Fibroblast of the aortic adventitia (primary cell): ENCODE measurements at regions not wholly inside any gene's neighbourhood (a gene's known extent, or its start where the extent isn't known, plus 50 kb on each side); places are given as distances from the start of the nearest gene placed in this dataset.

Source experiments
- DNase-seq: peaks from one replicate; pipeline ENCODE4 v3.0.0-alpha.2; 2010; ENCODE audit warnings: low read depth
- H3K4me3 ChIP-seq: 2 replicates; pipeline ENCODE4 v1.5.1; 2011; ENCODE audit warnings: low read depth, mild to moderate bottlenecking, control low read depth, low read length, moderate library complexity
- TF ChIP-seq, protein P1 (sequence below): IDR thresholded peaks from 2 replicates; pipeline ENCODE4 v1.5.1; 2011; ENCODE audit warnings: mild to moderate bottlenecking, low read length, control low read depth, inconsistent platforms; ENCODE audit not compliant: insufficient read depth

DNA sequence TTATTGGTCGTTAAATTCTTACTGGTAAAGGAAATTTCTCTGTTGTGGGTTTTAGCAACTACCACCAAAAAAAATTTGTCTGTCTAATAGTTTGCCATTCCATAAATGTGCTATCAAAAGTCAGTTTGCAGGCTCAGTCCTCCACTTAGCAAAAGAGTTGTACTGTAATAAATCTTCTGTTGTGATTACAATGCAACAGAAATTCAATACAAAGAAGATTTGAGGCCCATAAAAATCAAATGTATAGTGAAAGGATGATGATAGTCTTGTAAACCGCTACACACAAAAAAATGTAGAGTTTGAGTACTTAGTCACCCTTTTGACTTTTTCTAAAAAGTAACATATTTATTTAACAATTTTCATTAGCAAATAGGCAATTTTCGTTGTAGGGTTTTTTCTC, 251.7 kb downstream of the VGLL3 start:
- TF ChIP-seq, protein P1, sequence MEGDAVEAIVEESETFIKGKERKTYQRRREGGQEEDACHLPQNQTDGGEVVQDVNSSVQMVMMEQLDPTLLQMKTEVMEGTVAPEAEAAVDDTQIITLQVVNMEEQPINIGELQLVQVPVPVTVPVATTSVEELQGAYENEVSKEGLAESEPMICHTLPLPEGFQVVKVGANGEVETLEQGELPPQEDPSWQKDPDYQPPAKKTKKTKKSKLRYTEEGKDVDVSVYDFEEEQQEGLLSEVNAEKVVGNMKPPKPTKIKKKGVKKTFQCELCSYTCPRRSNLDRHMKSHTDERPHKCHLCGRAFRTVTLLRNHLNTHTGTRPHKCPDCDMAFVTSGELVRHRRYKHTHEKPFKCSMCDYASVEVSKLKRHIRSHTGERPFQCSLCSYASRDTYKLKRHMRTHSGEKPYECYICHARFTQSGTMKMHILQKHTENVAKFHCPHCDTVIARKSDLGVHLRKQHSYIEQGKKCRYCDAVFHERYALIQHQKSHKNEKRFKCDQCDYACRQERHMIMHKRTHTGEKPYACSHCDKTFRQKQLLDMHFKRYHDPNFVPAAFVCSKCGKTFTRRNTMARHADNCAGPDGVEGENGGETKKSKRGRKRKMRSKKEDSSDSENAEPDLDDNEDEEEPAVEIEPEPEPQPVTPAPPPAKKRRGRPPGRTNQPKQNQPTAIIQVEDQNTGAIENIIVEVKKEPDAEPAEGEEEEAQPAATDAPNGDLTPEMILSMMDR = no peak
- DNase-seq = no peak
- H3K4me3 ChIP-seq = no peak overlapping the region

DNA sequence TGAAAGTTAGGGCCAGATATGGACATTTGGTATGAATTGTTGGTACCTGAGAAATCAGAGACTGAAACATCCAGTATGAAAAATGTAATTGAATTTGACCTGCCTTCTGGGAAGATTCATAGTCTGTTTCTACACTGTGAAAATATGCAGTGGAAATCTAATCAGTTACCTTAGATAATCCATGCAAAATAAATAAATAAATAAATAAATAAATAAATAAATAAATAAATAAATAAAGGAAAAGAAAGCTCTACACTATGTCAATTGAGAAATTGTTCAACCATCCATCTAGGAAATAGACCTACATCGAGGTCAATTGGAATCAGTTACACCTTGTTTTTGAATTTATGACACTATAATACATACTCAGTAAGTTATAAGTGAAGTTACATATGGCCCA, 252.3 kb downstream of the VGLL3 start:
- TF ChIP-seq, protein P1 = no peak
- H3K4me3 ChIP-seq = no peak overlapping the region
- no peak for DNase-seq

DNA sequence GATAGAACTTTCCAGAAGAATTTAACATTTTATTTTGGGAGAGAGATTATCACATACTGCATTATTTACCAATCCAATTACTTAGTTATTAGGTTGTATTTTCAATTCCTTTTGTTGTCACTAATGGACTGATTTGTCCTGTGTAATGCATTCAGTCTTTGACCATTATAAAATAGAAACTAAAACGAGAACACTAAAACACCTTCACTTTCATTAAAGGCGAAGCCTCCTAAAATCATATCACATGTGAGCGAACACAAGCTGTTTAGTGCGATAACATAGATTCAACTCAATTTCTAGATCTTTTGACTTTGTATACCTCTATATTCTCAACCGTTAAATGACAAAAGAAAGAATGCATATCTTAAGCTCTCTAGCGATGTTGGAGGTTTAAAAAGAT, 253.4 kb downstream of the VGLL3 start:
- no peak overlapping the region for H3K4me3 ChIP-seq
- DNase-seq = no peak
- TF ChIP-seq, protein P1 = no peak

DNA sequence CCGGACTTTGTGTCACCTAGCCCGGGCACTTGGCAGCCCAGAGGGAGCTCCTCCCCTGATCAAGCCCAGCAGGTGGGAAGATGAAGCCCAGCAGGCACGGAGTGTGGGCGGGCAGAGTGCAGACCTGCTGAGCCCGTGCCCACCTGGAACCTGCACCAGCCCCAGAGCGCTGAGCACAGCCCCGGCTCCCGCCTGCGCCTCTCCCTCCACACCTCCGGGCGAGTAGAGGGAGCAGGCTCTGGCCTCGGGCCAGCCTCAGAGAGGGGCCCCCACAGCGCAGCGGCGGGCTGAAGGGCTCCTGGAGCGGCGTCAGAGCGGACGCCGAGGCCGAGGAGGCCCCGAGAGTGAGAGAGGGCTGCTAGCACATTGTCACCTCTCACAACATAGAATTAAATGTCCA, 257.7 kb downstream of the VGLL3 start:
- TF ChIP-seq, protein P1 = no peak
- DNase-seq = no peak
- H3K4me3 ChIP-seq = no peak overlapping the region

DNA sequence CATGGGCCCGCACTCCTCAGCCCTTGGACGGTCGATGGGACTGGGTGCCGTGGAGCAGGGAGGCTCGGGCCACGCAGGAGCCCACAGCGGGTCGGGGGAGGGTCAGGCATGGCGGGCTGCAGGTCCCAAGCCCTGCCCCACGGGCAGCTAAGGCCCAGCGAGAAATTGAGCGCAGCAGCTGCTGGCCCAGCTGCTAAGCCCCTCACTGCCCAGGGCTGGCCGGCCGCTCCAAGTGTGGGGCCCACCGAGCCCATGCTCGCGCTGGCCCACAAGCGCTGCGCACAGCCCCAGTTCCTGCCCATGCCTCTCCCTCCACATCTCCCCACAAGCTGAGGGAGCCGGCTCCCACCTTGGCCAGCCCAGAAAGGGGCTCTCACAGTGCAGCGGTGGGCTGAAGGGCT, 259.4 kb downstream of the VGLL3 start:
- DNase-seq = no peak
- TF ChIP-seq, protein P1 = no peak
- no peak overlapping the region for H3K4me3 ChIP-seq

DNA sequence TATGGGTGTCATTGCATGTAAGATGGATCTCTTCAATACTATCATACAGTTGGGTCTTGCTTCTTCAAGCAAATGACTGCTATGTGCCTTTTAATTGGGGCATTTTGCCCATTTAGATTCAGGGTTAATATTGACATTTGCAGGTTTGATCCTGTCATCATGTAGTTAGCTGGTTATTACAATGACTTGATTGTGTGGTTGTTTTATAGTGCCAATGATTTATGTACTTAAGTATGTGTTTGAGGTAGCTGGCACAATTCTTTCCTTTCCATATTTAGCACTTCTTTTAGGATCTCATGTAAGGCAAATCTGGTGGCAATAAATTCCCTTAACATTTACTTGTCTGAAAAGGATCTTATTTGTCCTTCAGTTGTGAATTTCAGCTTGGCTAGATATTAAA, 267.5 kb downstream of the VGLL3 start:
- DNase-seq = no peak

DNA sequence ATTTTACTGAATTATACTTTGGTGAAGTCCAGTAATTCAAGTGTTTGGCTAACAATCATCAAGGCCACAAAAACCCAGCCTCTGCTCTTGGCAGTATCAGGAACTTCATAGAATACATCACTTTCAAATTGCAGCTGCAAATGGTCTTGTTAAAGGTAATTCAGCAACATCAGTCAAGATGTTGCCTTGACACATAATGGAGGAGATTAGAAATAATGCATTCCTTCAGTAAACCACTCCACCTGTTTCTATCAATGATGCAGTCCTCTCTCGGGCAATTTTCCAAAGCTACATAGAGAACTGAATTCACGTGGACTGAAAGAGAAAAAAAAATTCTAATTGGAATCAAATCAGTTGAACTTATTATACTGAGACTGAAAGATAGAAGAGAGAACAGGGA, 279.3 kb downstream of the VGLL3 start:
- TF ChIP-seq, protein P1 = no peak
- no peak overlapping the region for H3K4me3 ChIP-seq
- no peak for DNase-seq

More for the DNA sequence above, 267.5 kb downstream of the VGLL3 start:
- TF ChIP-seq, protein P1 = no peak
- no peak overlapping the region for H3K4me3 ChIP-seq
